ENCODE measurements at regions not wholly inside any gene's neighbourhood (a gene's known extent, or its start where the extent isn't known, plus 50 kb on each side); places are given as distances from the start of the nearest gene placed in this dataset.

- H3K79me2 ChIP-seq (ENCODE audit: low read length) = no peaks in the 10 kb centered on the region
- H3K27ac ChIP-seq (ENCODE audit: low read length) = no peak overlapping the region
- no peaks in the 10 kb centered on the region for H3K36me3 ChIP-seq (replicated peaks; ENCODE audit: insufficient read depth, low read length)
- no peak overlapping the region for H3K9ac ChIP-seq (ENCODE audit: low read length)
- no peaks in the 10 kb centered on the region for H4K20me1 ChIP-seq (ENCODE audit: insufficient read depth, low read length)
- H2AFZ ChIP-seq (ENCODE audit: low read length) = no peak overlapping the region
- no peak for DNase-seq
- H3K4me3 ChIP-seq (ENCODE audit: low read length) = no peak overlapping the region
- H3K4me1 ChIP-seq (ENCODE audit: low read length) = no peaks in the 10 kb centered on the region
- H3K4me2 ChIP-seq (ENCODE audit: low read depth, low read length) = no peak overlapping the region
- no peaks in the 10 kb centered on the region for H3K9me2 ChIP-seq (replicated peaks; ENCODE audit: insufficient read depth, low read length)
- no peaks in the 10 kb centered on the region for H3K9me3 ChIP-seq (replicated peaks; ENCODE audit: insufficient read depth, low read length)
- TF ChIP-seq EZH2phosphoT487 (IDR thresholded peaks at IDR 0.05; ENCODE audit: low read length) (no peak), CTCF (IDR thresholded peaks at IDR 0.05; ENCODE audit: low read length) (no peak), EZH2 (optimal IDR thresholded peaks at IDR 0.05; ENCODE audit: low read depth, low read length) (no peak)
- no peaks in the 10 kb centered on the region for H3F3A ChIP-seq (ENCODE audit: insufficient read depth, low read length)
- H3K27me3 ChIP-seq (replicated peaks; ENCODE audit: insufficient read depth, low read length) = no peaks in the 10 kb centered on the region
These were observed 1216.5 kb downstream of the SORCS3 start for GRCh38 chr10:105857268-105858264.

- H2AFZ ChIP-seq (ENCODE audit: low read length) = no peak overlapping the region
- H3K27me3 ChIP-seq (replicated peaks; ENCODE audit: insufficient read depth, low read length) = no peaks in the 10 kb centered on the region
- no peak for TF ChIP-seq EZH2phosphoT487 (IDR thresholded peaks at IDR 0.05; ENCODE audit: low read length)
- TF ChIP-seq EZH2 (optimal IDR thresholded peaks at IDR 0.05; ENCODE audit: low read depth, low read length) = no peak
- TF ChIP-seq CTCF (IDR thresholded peaks at IDR 0.05; ENCODE audit: low read length) = no peak
- H3K36me3 ChIP-seq (replicated peaks; ENCODE audit: insufficient read depth, low read length) = no peaks in the 10 kb centered on the region
- no peaks in the 10 kb centered on the region for H3K4me1 ChIP-seq (ENCODE audit: low read length)
- H3K9ac ChIP-seq (ENCODE audit: low read length) = no peak overlapping the region
- H3K27ac ChIP-seq (ENCODE audit: low read length) = no peak overlapping the region
- no peak for DNase-seq
- no peaks in the 10 kb centered on the region for H3K79me2 ChIP-seq (ENCODE audit: low read length)
- H3K9me2 ChIP-seq (replicated peaks; ENCODE audit: insufficient read depth, low read length) = no peaks in the 10 kb centered on the region
- H3K4me3 ChIP-seq (ENCODE audit: low read length) = no peak overlapping the region
- H4K20me1 ChIP-seq (ENCODE audit: insufficient read depth, low read length) = no peaks in the 10 kb centered on the region
- no peak overlapping the region for H3K4me2 ChIP-seq (ENCODE audit: low read depth, low read length)
- no peaks in the 10 kb centered on the region for H3F3A ChIP-seq (ENCODE audit: insufficient read depth, low read length)
- no peaks in the 10 kb centered on the region for H3K9me3 ChIP-seq (replicated peaks; ENCODE audit: insufficient read depth, low read length)
These were observed 1214.7 kb downstream of the SORCS3 start for GRCh38 chr10:105855791-105856190.

- no peak for DNase-seq
- no peak overlapping the region for H2AFZ ChIP-seq (ENCODE audit: low read length)
- TF ChIP-seq EZH2 (optimal IDR thresholded peaks at IDR 0.05; ENCODE audit: low read depth, low read length) = no peak
- no peak for TF ChIP-seq CTCF (IDR thresholded peaks at IDR 0.05; ENCODE audit: low read length)
- TF ChIP-seq EZH2phosphoT487 (IDR thresholded peaks at IDR 0.05; ENCODE audit: low read length) = no peak
- H3K9ac ChIP-seq (ENCODE audit: low read length) = no peak overlapping the region
- no peaks in the 10 kb centered on the region for H4K20me1 ChIP-seq (ENCODE audit: insufficient read depth, low read length)
- no peaks in the 10 kb centered on the region for H3K27me3 ChIP-seq (replicated peaks; ENCODE audit: insufficient read depth, low read length)
- H3K4me2 ChIP-seq (ENCODE audit: low read depth, low read length) = no peak overlapping the region
- H3F3A ChIP-seq (ENCODE audit: insufficient read depth, low read length) = no peaks in the 10 kb centered on the region
- H3K9me3 ChIP-seq (replicated peaks; ENCODE audit: insufficient read depth, low read length) = no peaks in the 10 kb centered on the region
- H3K27ac ChIP-seq (ENCODE audit: low read length) = no peak overlapping the region
- no peaks in the 10 kb centered on the region for H3K9me2 ChIP-seq (replicated peaks; ENCODE audit: insufficient read depth, low read length)
- H3K36me3 ChIP-seq (replicated peaks; ENCODE audit: insufficient read depth, low read length) = no peaks in the 10 kb centered on the region
- no peaks in the 10 kb centered on the region for H3K79me2 ChIP-seq (ENCODE audit: low read length)
- H3K4me1 ChIP-seq (ENCODE audit: low read length) = no peaks in the 10 kb centered on the region
- H3K4me3 ChIP-seq (ENCODE audit: low read length) = no peak overlapping the region
These were observed 1203.8 kb downstream of the SORCS3 start for GRCh38 chr10:105844676-105845570.

Data from MM.1S (cell line).